ENCODE measurements at regions not wholly inside any gene's neighbourhood (a gene's known extent, or its start where the extent isn't known, plus 50 kb on each side); places are given as distances from the start of the nearest gene placed in this dataset.

DNA sequence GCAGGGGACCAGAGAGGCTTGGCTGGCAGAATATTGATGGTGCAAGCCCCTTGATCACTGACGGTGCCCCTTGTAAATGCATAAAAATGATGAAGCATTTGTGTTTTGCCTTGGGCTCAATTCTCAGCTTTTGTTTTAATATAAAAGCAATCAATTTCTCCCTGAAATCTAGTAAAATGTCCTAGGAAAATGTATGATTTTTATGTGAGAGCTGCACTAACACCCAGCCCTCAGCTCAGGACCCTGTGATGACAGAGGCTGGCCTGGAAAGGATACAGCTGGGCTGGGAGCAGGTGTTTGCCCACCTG is 84.7 kb upstream of the PHACTR3 start:
- intact Hi-C loops (cut with micrococcal nuclease) = no loop called here
- DNase-seq (no peak), ATAC-seq (no peak)

- DNase-seq (no peak), ATAC-seq (no peak)
- intact Hi-C loops (cut with micrococcal nuclease) = no loop called here
These were observed 83.5 kb upstream of the PHACTR3 start for GRCh38 chr20:59520814-59521213.

DNA sequence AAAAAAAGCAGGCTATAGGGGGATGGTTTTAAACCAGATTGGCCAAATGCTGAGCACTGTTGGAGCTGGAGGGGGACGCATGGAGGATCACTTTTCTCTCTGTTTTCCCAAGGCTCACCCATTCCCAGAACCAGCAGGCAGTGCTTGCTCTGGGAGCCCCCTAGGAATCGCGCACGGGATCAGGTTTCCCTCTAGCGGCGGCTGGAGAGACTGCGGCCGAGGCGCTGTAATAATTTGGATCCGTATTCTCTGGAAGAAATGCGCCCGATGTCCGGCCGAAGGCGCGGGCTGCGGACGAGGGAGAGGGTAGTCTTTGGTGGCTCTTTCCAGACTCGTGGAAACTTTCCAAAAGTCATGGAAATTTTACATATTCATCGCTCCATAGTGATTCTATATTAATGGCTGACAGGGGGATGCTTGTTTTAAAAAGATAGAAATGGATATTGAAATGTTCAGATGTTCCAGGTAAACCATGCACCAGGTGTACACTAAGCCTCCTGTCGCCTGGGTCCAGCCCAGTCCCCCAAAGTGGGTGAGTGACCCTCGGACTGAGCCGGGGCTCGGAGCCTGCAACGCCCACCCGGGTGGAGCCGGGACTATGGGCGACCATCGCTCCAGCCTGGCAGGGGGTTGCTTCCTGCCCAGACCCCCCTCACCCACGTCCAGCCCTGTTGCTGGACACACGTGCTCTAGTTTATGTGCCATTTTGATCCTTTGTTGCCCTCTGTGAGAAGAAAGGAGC is 78.7 kb upstream of the PHACTR3 start:
- DNase-seq (peak; percentile 73), ATAC-seq (peak; percentile 81)
- intact Hi-C loops (cut with micrococcal nuclease) = no loop called here

- ATAC-seq = no peak
These were observed 77.8 kb upstream of the PHACTR3 start for GRCh38 chr20:59526242-59527225.

GRCh38 chr20:59530782-59531181 is 73.6 kb upstream of the PHACTR3 start:
- no peak for DNase-seq
- intact Hi-C loops (cut with micrococcal nuclease) = no loop called here
- ATAC-seq = no peak

More at GRCh38 chr20:59526242-59527225, 77.8 kb upstream of the PHACTR3 start:
- no peak for DNase-seq
- intact Hi-C loops (cut with micrococcal nuclease) = no loop called here

DNA sequence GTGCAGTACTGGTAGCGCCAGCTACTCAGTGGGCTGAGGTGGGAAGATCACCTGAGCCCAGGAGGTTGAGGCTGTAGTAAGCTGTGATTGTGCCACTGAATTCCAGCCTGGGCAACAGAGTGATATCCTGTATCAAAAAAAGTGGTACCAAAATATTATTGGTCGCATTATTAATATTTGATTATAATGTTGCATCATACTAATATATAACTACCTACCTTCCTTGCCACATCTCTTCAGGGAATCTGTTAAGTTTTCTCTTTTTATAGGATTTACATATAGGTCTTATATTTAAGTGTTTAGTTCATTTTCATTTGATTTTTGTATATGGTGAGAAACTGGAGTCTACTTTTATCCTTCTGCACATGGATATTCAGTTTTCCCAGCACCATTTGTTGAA is 66.3 kb upstream of the PHACTR3 start:
- DNase-seq (no peak), ATAC-seq (no peak)
- intact Hi-C loops (cut with micrococcal nuclease) = no loop called here

- intact Hi-C loops (cut with micrococcal nuclease) = no loop called here
- no peak for DNase-seq
- ATAC-seq = no peak
These were observed 56.7 kb upstream of the PHACTR3 start for GRCh38 chr20:59547596-59547995.

Data from left ventricle myocardium superior (tissue), 1 donor.